ENCODE measurements at regions not wholly inside any gene's neighbourhood (a gene's known extent, or its start where the extent isn't known, plus 50 kb on each side); places are given as distances from the start of the nearest gene placed in this dataset.
"Not testable (repeated sequence)": the region's sequence is repeated elsewhere in the genome, so short reads cannot be mapped to it uniquely, and the experiment has no call there.

- no peak for DNase-seq (ENCODE audit: low read depth)
- no peak for TF ChIP-seq CTCF (IDR thresholded peaks at IDR 0.05; ENCODE audit: insufficient read depth, low read depth, low read length, missing control alignments)
- no peak overlapping the region for H3K4me3 ChIP-seq (ENCODE audit: low read depth, low read length)
These were observed 67.0 kb upstream of the NMUR2 start for GRCh38 chr5:152472083-152472482.

- no peak for DNase-seq (ENCODE audit: low read depth)
- no peak for TF ChIP-seq CTCF (IDR thresholded peaks at IDR 0.05; ENCODE audit: insufficient read depth, low read depth, low read length, missing control alignments)
- H3K4me3 ChIP-seq (ENCODE audit: low read depth, low read length): no peak overlapping the region
These were observed 69.9 kb upstream of the NMUR2 start for GRCh38 chr5:152474961-152475360.

- DNase-seq (ENCODE audit: low read depth): no peak
- TF ChIP-seq CTCF (IDR thresholded peaks at IDR 0.05; ENCODE audit: insufficient read depth, low read depth, low read length, missing control alignments): no peak
- H3K4me3 ChIP-seq (ENCODE audit: low read depth, low read length): no peak overlapping the region
These were observed 72.5 kb upstream of the NMUR2 start for GRCh38 chr5:152477536-152477935.

- DNase-seq (ENCODE audit: low read depth); H3K4me3 ChIP-seq (ENCODE audit: low read depth, low read length): not testable (repeated sequence)
These were observed 74.8 kb upstream of the NMUR2 start for GRCh38 chr5:152479866-152480265.

- DNase-seq (ENCODE audit: low read depth): peak; percentile 60
- H3K4me3 ChIP-seq (ENCODE audit: low read depth, low read length): peak overlapping the region; percentile 17; the same call in 1 of the 2 replicates
These were observed 75.6 kb upstream of the NMUR2 start for GRCh38 chr5:152480677-152481076.

- TF ChIP-seq CTCF (IDR thresholded peaks at IDR 0.05; ENCODE audit: insufficient read depth, low read depth, low read length, missing control alignments): no peak
- DNase-seq (ENCODE audit: low read depth): no peak
- H3K4me3 ChIP-seq (ENCODE audit: low read depth, low read length): no peak overlapping the region
These were observed 82.1 kb upstream of the NMUR2 start for GRCh38 chr5:152487130-152487529.

GRCh38 chr5:152488869-152489268 is 83.8 kb upstream of the NMUR2 start:
- DNase-seq (ENCODE audit: low read depth): no peak
- no peak for TF ChIP-seq CTCF (IDR thresholded peaks at IDR 0.05; ENCODE audit: insufficient read depth, low read depth, low read length, missing control alignments)
- H3K4me3 ChIP-seq (ENCODE audit: low read depth, low read length): no peak overlapping the region

GRCh38 chr5:152499814-152500535 is 94.9 kb upstream of the NMUR2 start:
- H3K4me3 ChIP-seq (ENCODE audit: low read depth, low read length): no peak overlapping the region
- DNase-seq (ENCODE audit: low read depth): no peak
- TF ChIP-seq CTCF (IDR thresholded peaks at IDR 0.05; ENCODE audit: insufficient read depth, low read depth, low read length, missing control alignments): no peak

Measured in GM12865 (cell line).